ENCODE measurements at regions not wholly inside any gene's neighbourhood (a gene's known extent, or its start where the extent isn't known, plus 50 kb on each side); places are given as distances from the start of the nearest gene placed in this dataset.

GRCh38 chr6:165716886-165717285 is 53.8 kb upstream of the PDE10A start:
- TF ChIP-seq CTCF (IDR thresholded peaks at IDR 0.05; ENCODE audit: low read depth, low read length, missing input control) = no peak
- TF ChIP-seq, protein P1, sequence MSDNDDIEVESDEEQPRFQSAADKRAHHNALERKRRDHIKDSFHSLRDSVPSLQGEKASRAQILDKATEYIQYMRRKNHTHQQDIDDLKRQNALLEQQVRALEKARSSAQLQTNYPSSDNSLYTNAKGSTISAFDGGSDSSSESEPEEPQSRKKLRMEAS (IDR thresholded peaks at IDR 0.05) = no peak
- TF ChIP-seq FOXA1 (IDR thresholded peaks at IDR 0.05) = no peak
- TF ChIP-seq, protein P2, sequence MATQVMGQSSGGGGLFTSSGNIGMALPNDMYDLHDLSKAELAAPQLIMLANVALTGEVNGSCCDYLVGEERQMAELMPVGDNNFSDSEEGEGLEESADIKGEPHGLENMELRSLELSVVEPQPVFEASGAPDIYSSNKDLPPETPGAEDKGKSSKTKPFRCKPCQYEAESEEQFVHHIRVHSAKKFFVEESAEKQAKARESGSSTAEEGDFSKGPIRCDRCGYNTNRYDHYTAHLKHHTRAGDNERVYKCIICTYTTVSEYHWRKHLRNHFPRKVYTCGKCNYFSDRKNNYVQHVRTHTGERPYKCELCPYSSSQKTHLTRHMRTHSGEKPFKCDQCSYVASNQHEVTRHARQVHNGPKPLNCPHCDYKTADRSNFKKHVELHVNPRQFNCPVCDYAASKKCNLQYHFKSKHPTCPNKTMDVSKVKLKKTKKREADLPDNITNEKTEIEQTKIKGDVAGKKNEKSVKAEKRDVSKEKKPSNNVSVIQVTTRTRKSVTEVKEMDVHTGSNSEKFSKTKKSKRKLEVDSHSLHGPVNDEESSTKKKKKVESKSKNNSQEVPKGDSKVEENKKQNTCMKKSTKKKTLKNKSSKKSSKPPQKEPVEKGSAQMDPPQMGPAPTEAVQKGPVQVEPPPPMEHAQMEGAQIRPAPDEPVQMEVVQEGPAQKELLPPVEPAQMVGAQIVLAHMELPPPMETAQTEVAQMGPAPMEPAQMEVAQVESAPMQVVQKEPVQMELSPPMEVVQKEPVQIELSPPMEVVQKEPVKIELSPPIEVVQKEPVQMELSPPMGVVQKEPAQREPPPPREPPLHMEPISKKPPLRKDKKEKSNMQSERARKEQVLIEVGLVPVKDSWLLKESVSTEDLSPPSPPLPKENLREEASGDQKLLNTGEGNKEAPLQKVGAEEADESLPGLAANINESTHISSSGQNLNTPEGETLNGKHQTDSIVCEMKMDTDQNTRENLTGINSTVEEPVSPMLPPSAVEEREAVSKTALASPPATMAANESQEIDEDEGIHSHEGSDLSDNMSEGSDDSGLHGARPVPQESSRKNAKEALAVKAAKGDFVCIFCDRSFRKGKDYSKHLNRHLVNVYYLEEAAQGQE (IDR thresholded peaks at IDR 0.05) = no peak
- TF ChIP-seq GABPA (IDR thresholded peaks at IDR 0.05 in 1 of 2, conservative IDR thresholded peaks at IDR 0.05 in 1 of 2) = no peak
- TF ChIP-seq TAF1 (conservative IDR thresholded peaks at IDR 0.05) = no peak
